ENCODE measurements at regions not wholly inside any gene's neighbourhood (a gene's known extent, or its start where the extent isn't known, plus 50 kb on each side); places are given as distances from the start of the nearest gene placed in this dataset.

DNA sequence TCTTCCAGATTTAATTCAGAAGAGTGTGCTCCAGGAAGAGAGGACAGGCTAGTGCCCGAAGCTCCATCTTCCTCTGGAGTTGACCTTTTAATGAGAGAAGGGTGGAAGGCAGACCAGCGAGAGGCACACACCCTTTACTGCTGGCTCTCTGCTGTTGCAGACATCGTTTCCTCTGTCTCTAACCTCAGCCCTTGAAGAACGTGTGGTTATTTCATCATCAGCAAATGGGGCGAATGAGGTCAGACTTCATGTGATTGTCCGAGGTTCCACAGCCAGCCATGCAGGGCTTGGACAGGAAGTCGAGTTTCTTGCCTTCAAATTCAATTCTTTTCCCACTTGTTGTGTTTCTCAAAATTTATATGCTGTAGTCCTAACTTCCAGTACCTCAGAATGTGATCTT, 155.2 kb upstream of the MSX1 start:
- H3K4me1 ChIP-seq (ENCODE audit: control insufficient read depth in 1 of 2, insufficient read depth in 2 of 2, low read length in 2 of 2) = no peaks in the 10 kb centered on the region
- ATAC-seq (ENCODE audit: low FRiP score) = no peak
- H3K27ac ChIP-seq (ENCODE audit: low read depth in 1 of 2, low read length in 2 of 2) = no peak overlapping the region
- no peaks in the 10 kb centered on the region for H3K9me3 ChIP-seq (ENCODE audit: control insufficient read depth, low read length)
- intact Hi-C loops (cut with DNase I) = no loop called here
- H3K36me3 ChIP-seq (ENCODE audit: control insufficient read depth in 1 of 2, insufficient read depth in 2 of 2, low read length in 1 of 2) = no peaks in the 10 kb centered on the region
- DNase-seq = no peak
- H3K27me3 ChIP-seq (ENCODE audit: control insufficient read depth in 1 of 2, insufficient read depth in 2 of 2, low read length in 1 of 2) = no peaks in the 10 kb centered on the region
- H3K4me3 ChIP-seq (ENCODE audit: low read length in 2 of 2) = no peak overlapping the region
- WGBS, 2 donors = 67 to 81% methylated on average over 7 of the region's 7 CpGs

DNA sequence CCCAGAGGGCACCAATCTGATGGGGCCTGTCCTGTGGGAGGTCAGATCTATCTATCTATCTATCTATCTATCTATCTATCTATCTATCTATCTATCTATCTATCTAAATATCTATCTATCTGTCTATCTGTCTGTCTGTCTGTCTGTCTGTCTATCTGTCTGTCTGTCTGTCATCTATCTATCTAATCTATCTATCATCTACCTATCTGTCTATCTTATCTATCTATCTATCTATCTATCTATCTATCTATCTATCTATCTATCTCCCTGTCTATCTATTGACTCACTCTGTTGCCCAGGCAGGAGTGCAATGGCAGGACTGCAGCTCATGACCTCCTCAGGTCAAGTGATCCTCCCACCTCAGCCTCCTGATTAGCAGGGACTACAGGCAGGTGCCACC, 155.7 kb upstream of the STX18 start:
- Histone ChIP-seq H3K4me1 (ENCODE audit: control insufficient read depth in 1 of 2, insufficient read depth in 2 of 2, low read length in 2 of 2) (no peaks in the 10 kb centered on the region), H3K36me3 (ENCODE audit: control insufficient read depth in 1 of 2, insufficient read depth in 2 of 2, low read length in 1 of 2) (no peaks in the 10 kb centered on the region), H3K27me3 (ENCODE audit: control insufficient read depth in 1 of 2, insufficient read depth in 2 of 2, low read length in 1 of 2) (no peaks in the 10 kb centered on the region), H3K27ac (ENCODE audit: low read depth in 1 of 2, low read length in 2 of 2) (no peak overlapping the region), H3K4me3 (ENCODE audit: low read length in 2 of 2) (no peak overlapping the region), H3K9me3 (ENCODE audit: control insufficient read depth, low read length) (no peaks in the 10 kb centered on the region)
- DNase-seq (no peak), ATAC-seq (ENCODE audit: low FRiP score) (no peak)
- intact Hi-C loops (cut with DNase I) = no loop called here

DNA sequence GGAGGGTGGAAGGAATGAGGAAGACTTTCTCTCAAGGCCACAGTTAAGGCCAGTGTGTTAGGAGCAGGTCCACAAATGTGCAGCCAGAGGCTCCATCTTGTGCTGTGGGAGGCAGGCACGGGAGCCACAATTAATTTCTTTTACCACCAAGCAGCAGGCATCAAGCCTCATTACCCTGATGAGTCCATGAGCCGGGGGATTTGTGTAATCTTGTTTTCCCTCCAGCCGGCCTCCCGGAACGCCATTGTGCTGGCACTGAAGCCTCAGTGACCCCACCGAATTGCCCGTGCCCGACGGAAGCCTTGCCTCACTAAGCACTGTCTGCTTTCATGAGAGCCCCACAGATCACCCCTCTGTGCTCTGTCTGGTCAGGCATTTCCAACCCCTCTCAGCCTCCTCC, 154.7 kb upstream of the STX18 start:
- H3K36me3 ChIP-seq (ENCODE audit: control insufficient read depth in 1 of 2, insufficient read depth in 2 of 2, low read length in 1 of 2) = no peaks in the 10 kb centered on the region
- intact Hi-C loops (cut with DNase I) = no loop called here
- no peak for DNase-seq
- no peak for ATAC-seq (ENCODE audit: low FRiP score)
- 96% methylated on average over 9 of the region's 9 CpGs for WGBS, 2 donors
- no peak overlapping the region for H3K4me3 ChIP-seq (ENCODE audit: low read length in 2 of 2)
- no peaks in the 10 kb centered on the region for H3K4me1 ChIP-seq (ENCODE audit: control insufficient read depth in 1 of 2, insufficient read depth in 2 of 2, low read length in 2 of 2)
- H3K9me3 ChIP-seq (ENCODE audit: control insufficient read depth, low read length) = no peaks in the 10 kb centered on the region
- H3K27me3 ChIP-seq (ENCODE audit: control insufficient read depth in 1 of 2, insufficient read depth in 2 of 2, low read length in 1 of 2) = no peaks in the 10 kb centered on the region
- no peak overlapping the region for H3K27ac ChIP-seq (ENCODE audit: low read depth in 1 of 2, low read length in 2 of 2)

DNA sequence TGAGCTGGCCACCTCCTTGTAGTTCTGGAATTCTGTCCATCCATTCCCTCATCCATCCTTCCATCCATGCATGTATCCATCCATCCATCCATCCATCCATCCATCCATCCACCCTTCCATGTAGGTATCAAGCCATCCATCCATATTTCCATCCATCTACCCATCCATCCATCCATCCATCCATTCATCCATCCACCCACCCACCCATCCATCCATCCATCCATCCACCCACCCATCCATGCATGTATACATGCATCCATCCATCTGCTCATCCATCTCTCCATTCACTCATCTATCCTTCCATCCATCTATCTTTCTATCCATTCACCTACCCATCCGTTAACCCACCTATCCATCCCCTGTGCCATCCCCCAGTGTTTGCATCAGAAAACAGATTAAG, 153.6 kb upstream of the STX18 start:
- no peaks in the 10 kb centered on the region for H3K4me1 ChIP-seq (ENCODE audit: control insufficient read depth in 1 of 2, insufficient read depth in 2 of 2, low read length in 2 of 2)
- no peak overlapping the region for H3K27ac ChIP-seq (ENCODE audit: low read depth in 1 of 2, low read length in 2 of 2)
- WGBS, 2 donors = 95 to 96% methylated on average over 1 of the region's 1 CpG
- no peaks in the 10 kb centered on the region for H3K27me3 ChIP-seq (ENCODE audit: control insufficient read depth in 1 of 2, insufficient read depth in 2 of 2, low read length in 1 of 2)
- no peaks in the 10 kb centered on the region for H3K36me3 ChIP-seq (ENCODE audit: control insufficient read depth in 1 of 2, insufficient read depth in 2 of 2, low read length in 1 of 2)
- H3K4me3 ChIP-seq (ENCODE audit: low read length in 2 of 2) = no peak overlapping the region
- no peak for ATAC-seq (ENCODE audit: low FRiP score)
- H3K9me3 ChIP-seq (ENCODE audit: control insufficient read depth, low read length) = no peaks in the 10 kb centered on the region
- intact Hi-C loops (cut with DNase I) = no loop called here
- no peak for DNase-seq

DNA sequence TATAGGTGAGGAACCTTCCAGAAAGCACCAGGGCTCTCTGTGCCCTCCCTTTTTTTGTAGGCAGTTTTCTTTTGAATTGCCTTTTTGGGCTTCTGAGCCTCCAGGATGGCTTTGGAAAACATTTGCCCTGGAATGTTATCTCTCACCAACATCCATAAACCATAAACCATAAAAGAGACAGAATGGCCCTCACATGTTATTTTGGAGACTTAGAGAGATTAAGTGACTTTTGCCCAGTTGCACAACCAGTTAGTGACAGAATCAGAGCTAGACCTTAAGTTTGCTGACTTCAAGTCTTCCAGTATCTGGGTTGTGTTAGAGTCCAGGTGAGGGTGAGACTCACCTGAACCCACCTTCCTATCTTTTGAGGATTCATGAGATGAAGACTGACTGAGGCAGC, 153.0 kb upstream of the STX18 start:
- DNase-seq = no peak
- intact Hi-C loops (cut with DNase I) = no loop called here
- ATAC-seq (ENCODE audit: low FRiP score) = no peak
- Histone ChIP-seq H3K27me3 (ENCODE audit: control insufficient read depth in 1 of 2, insufficient read depth in 2 of 2, low read length in 1 of 2) (no peaks in the 10 kb centered on the region), H3K36me3 (ENCODE audit: control insufficient read depth in 1 of 2, insufficient read depth in 2 of 2, low read length in 1 of 2) (no peaks in the 10 kb centered on the region), H3K27ac (ENCODE audit: low read depth in 1 of 2, low read length in 2 of 2) (no peak overlapping the region), H3K4me3 (ENCODE audit: low read length in 2 of 2) (no peak overlapping the region), H3K4me1 (ENCODE audit: control insufficient read depth in 1 of 2, insufficient read depth in 2 of 2, low read length in 2 of 2) (no peaks in the 10 kb centered on the region), H3K9me3 (ENCODE audit: control insufficient read depth, low read length) (no peaks in the 10 kb centered on the region)

DNA sequence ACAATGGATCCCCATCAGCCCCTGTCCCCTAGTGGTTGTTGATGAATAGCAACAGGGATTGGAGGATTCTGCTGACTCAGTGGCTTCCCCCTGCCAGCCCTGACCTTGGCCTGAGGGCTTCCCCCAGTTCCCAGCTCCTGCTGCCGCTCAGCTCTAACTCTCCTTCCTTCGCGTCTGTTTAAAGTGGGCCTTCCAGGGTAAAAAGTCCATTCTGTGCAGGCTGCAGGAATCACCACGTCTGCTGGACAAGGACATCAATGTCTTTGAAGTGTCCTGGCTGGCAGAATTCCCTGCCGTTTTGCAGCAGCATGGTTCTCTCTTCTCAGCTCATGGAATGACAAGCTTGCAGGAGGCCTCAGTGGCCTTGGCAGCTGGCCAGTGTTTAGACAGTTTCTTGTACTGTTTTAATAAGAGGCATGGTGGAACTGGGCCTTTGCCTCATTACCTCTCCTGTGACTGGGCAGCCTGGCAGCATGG, 152.5 kb upstream of the STX18 start:
- intact Hi-C loops (cut with DNase I) = no loop called here

DNA sequence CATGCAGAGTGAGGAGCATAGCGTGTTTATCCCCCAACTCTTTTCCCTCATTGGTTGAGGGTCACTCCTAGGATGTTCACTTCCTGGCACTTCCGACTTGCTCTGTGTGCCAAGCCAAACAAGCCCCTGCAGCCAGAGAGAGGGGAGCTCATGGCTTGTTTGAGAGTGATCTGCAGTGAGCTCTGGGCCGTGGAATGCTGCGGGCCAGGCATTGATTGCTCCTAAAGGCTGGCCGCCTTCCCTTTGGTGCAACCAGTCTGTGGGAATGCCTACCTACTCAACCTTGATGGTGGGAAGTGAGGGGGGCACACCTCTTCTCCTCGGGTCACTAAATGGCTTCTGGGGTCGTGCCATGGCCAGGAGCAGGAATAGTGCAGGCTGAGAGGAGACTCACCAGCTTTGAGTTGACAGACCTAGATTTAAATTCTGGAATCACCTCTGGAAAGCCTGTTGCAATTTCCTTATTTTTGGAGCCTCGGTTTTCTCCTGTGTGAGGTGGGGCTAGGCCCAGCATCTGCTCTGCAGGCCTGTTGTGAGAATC, 152.0 kb upstream of the STX18 start:
- no peaks in the 10 kb centered on the region for H3K27me3 ChIP-seq (ENCODE audit: control insufficient read depth in 1 of 2, insufficient read depth in 2 of 2, low read length in 1 of 2)
- no peak overlapping the region for H3K4me3 ChIP-seq (ENCODE audit: low read length in 2 of 2)
- H3K9me3 ChIP-seq (ENCODE audit: control insufficient read depth, low read length) = no peaks in the 10 kb centered on the region
- WGBS, 2 donors = 84 to 85% methylated on average over 8 of the region's 8 CpGs
- intact Hi-C loops (cut with DNase I) = no loop called here
- no peaks in the 10 kb centered on the region for H3K36me3 ChIP-seq (ENCODE audit: control insufficient read depth in 1 of 2, insufficient read depth in 2 of 2, low read length in 1 of 2)
- DNase-seq = no peak
- no peak for ATAC-seq (ENCODE audit: low FRiP score)
- no peaks in the 10 kb centered on the region for H3K4me1 ChIP-seq (ENCODE audit: control insufficient read depth in 1 of 2, insufficient read depth in 2 of 2, low read length in 2 of 2)
- H3K27ac ChIP-seq (ENCODE audit: low read depth in 1 of 2, low read length in 2 of 2) = no peak overlapping the region

More for the DNA sequence above, 152.5 kb upstream of the STX18 start:
- Histone ChIP-seq H3K4me1 (ENCODE audit: control insufficient read depth in 1 of 2, insufficient read depth in 2 of 2, low read length in 2 of 2) (no peaks in the 10 kb centered on the region), H3K4me3 (ENCODE audit: low read length in 2 of 2) (no peak overlapping the region), H3K27ac (ENCODE audit: low read depth in 1 of 2, low read length in 2 of 2) (no peak overlapping the region), H3K27me3 (ENCODE audit: control insufficient read depth in 1 of 2, insufficient read depth in 2 of 2, low read length in 1 of 2) (no peaks in the 10 kb centered on the region), H3K9me3 (ENCODE audit: control insufficient read depth, low read length) (no peaks in the 10 kb centered on the region), H3K36me3 (ENCODE audit: control insufficient read depth in 1 of 2, insufficient read depth in 2 of 2, low read length in 1 of 2) (no peaks in the 10 kb centered on the region)
- DNase-seq (no peak), ATAC-seq (ENCODE audit: low FRiP score) (no peak)
- WGBS, 2 donors = 77 to 78% methylated on average over 5 of the region's 5 CpGs

DNA sequence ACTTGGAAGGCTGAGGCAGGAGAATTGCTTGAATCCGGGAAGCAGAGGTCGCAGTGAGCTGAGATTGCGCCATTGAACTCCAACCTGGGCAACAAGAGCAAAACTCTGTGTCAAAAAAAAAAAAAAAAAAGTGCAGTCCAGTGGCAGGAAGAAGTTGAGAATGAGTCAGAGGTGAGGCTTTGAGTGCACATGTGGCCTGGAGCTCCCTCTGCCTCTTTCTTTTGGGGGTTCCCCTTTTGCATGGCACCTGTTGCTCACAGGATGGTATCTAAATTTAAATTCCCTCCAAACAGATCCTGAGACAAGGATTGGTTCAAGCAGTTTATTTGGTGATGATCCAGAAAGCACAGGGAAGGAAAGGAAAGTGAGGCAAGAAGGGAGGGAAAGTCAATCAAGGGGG, 151.4 kb upstream of the STX18 start:
- no peak overlapping the region for H3K27ac ChIP-seq (ENCODE audit: low read depth in 1 of 2, low read length in 2 of 2)
- intact Hi-C loops (cut with DNase I) = no loop called here
- H3K4me3 ChIP-seq (ENCODE audit: low read length in 2 of 2) = no peak overlapping the region
- DNase-seq (no peak), ATAC-seq (ENCODE audit: low FRiP score) (no peak)
- H3K27me3 ChIP-seq (ENCODE audit: control insufficient read depth in 1 of 2, insufficient read depth in 2 of 2, low read length in 1 of 2) = no peaks in the 10 kb centered on the region
- no peaks in the 10 kb centered on the region for H3K4me1 ChIP-seq (ENCODE audit: control insufficient read depth in 1 of 2, insufficient read depth in 2 of 2, low read length in 2 of 2)
- H3K9me3 ChIP-seq (ENCODE audit: control insufficient read depth, low read length) = no peaks in the 10 kb centered on the region
- 93 to 95% methylated on average over 3 of the region's 3 CpGs for WGBS, 2 donors
- no peaks in the 10 kb centered on the region for H3K36me3 ChIP-seq (ENCODE audit: control insufficient read depth in 1 of 2, insufficient read depth in 2 of 2, low read length in 1 of 2)

DNA sequence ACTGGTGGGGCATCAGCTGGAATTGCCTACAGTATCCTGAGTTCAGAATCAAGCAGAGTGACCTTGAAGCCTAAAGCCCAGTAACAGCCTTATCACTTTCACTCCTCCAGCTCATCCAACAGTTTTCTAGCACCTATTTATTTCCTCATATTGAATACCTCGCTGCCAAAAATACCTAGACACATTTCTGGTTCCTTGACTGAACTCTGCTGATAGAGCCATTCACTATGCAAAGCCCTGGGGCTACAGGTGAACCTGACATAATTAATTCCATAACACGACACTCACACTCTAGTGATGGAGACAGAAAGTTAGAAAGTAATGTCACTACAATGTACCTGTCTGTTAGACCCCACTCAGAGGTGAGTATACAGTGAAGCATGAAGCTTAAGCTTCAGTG, 149.0 kb upstream of the STX18 start:
- Histone ChIP-seq H3K4me3 (ENCODE audit: low read length in 2 of 2) (no peak overlapping the region), H3K27me3 (ENCODE audit: control insufficient read depth in 1 of 2, insufficient read depth in 2 of 2, low read length in 1 of 2) (no peaks in the 10 kb centered on the region), H3K4me1 (ENCODE audit: control insufficient read depth in 1 of 2, insufficient read depth in 2 of 2, low read length in 2 of 2) (no peaks in the 10 kb centered on the region), H3K9me3 (ENCODE audit: control insufficient read depth, low read length) (no peaks in the 10 kb centered on the region), H3K36me3 (ENCODE audit: control insufficient read depth in 1 of 2, insufficient read depth in 2 of 2, low read length in 1 of 2) (no peaks in the 10 kb centered on the region), H3K27ac (ENCODE audit: low read depth in 1 of 2, low read length in 2 of 2) (no peak overlapping the region)
- ATAC-seq (ENCODE audit: low FRiP score) = no peak
- intact Hi-C loops (cut with DNase I) = no loop called here
- 92 to 97% methylated on average over 2 of the region's 2 CpGs for WGBS, 2 donors
- DNase-seq = no peak
